ENCODE measurements at regions not wholly inside any gene's neighbourhood (a gene's known extent, or its start where the extent isn't known, plus 50 kb on each side); places are given as distances from the start of the nearest gene placed in this dataset.

- TF ChIP-seq CTCF (conservative IDR thresholded peaks at IDR 0.05) (no peak), ZFX (IDR thresholded peaks at IDR 0.05) (no peak)
These were observed 336.6 kb downstream of the PREX1 start for GRCh38 chr20:48490961-48491831.

Measured in C4-2B (cell line).